GM10248 (cell line): ENCODE measurements at regions not wholly inside any gene's neighbourhood (a gene's known extent, or its start where the extent isn't known, plus 50 kb on each side); places are given as distances from the start of the nearest gene placed in this dataset.

ENCODE experiments used
- CTCF ChIA-PET: fragments of 300-600 bp; sonication (Branson Sonifier 250); formaldehyde crosslinking; extraction: SDS; loops from one replicate; lab custom pipeline; 2021; ENCODE audit warnings: antibody characterized with exemption; lab: Yijun Ruan, JAX
- POLR2A ChIA-PET: fragments of 350-650 bp; sonication (Branson Sonifier 250); formaldehyde crosslinking; extraction: SDS; loops from one replicate; lab custom pipeline; 2020; ENCODE audit warnings: antibody characterized with exemption; lab: Yijun Ruan, JAX
- DNase-seq: peaks from one replicate; pipeline ENCODE4 v3.0.0; 2012; ENCODE audit errors: extremely low spot score
- TF ChIP-seq, protein P1 (sequence below): IDR thresholded peaks from 2 replicates; pipeline ENCODE4 v1.5.1; 2012; ENCODE audit warnings: mild to moderate bottlenecking, low read depth; ENCODE audit errors: extremely low read depth, missing control alignments, control extremely low read depth

DNA sequence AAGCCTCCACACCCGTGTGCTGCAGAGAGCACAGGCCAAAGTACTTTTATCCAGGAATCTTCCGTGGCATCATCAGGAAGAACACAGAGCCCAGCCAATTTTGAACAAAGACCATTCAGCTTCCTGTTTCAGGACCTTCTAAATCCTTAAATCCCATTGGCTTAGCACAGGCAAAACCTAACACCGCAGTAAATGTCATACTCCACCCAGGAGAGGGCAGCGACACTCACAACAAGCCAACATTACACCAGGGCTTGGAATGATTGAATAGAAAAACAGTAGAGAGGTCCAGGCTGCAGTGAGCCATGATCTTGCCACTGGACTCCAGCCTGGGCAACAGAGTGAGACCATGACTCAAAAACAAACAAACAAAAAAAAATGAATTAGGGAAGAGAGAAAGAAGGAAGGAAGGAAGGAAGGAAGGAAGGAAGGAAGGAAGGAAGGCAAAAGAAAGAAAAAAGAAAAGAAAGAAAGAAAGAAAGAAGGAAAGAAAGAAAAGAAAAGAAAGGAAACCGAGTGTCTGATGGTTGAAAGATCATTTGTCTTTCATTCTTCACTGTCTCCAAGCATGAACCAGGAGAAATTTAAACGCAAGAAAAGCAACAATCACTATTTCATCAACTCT, 144.6 kb upstream of the SATB2 start:
- CTCF ChIA-PET, result interaction anchor here (1.5 to 2.0 kb wide), 3 partner anchors 11 to 137 kb away, joined by 5 read pairs; no protein-coding TSS in a partner anchor
- TF ChIP-seq, protein P1, sequence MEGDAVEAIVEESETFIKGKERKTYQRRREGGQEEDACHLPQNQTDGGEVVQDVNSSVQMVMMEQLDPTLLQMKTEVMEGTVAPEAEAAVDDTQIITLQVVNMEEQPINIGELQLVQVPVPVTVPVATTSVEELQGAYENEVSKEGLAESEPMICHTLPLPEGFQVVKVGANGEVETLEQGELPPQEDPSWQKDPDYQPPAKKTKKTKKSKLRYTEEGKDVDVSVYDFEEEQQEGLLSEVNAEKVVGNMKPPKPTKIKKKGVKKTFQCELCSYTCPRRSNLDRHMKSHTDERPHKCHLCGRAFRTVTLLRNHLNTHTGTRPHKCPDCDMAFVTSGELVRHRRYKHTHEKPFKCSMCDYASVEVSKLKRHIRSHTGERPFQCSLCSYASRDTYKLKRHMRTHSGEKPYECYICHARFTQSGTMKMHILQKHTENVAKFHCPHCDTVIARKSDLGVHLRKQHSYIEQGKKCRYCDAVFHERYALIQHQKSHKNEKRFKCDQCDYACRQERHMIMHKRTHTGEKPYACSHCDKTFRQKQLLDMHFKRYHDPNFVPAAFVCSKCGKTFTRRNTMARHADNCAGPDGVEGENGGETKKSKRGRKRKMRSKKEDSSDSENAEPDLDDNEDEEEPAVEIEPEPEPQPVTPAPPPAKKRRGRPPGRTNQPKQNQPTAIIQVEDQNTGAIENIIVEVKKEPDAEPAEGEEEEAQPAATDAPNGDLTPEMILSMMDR, result no peak
- POLR2A ChIA-PET, result no interaction called here
- no peak for DNase-seq

DNA sequence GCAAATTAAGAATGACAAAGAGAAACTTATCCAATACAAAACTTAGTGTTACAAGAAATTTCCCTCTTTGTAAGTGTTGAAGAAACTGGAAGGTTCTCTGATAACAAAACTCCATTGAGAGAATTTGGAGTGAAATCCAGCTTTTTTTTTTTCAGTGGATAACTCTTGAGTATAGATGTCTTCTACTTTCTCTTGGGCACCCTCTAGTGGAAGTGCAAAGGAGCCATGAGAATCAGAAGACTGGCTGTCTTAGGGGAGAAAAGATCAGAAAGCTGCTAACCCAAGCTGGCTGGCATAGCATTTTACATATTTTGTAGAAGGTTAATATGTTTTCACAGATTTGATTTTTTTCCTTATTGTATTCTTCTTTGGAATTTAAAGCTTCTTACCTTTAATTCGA, 138.8 kb upstream of the SATB2 start:
- POLR2A ChIA-PET, result no interaction called here
- TF ChIP-seq, protein P1, result peak; percentile 39
- CTCF ChIA-PET, result interaction anchor here (1.1 to 1.8 kb wide), 7 partner anchors 10 to 1283 kb away, joined by 3 to 4 read pairs (median 3); no protein-coding TSS in a partner anchor
- no peak for DNase-seq

DNA sequence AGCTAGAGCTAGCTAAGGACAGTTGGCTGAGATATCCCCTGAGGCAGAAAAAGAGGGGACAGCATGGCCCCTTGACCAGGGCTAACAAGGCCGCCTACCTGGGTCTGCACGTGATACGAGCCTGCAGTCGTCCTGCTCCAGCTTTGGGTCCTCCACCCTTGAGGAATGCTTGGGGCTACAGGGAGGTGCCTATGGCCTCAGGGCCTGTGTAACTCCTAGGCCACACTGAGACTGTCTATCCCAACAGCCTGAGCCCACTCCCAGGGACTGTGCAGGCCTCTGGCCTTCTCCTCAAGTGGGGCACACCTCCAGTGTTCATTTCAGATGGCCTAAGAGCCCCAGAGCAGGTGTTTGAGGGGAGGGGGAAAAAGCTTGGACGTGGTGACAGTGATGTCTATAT, 136.7 kb upstream of the SATB2 start:
- no peak for DNase-seq
- ChIA-PET CTCF (interaction anchor here (1.4 to 1.9 kb wide), 2 partner anchors 10 kb away, joined by 3 to 7 read pairs; no protein-coding TSS in a partner anchor), POLR2A (no interaction called here)
- TF ChIP-seq, protein P1, result no peak

DNA sequence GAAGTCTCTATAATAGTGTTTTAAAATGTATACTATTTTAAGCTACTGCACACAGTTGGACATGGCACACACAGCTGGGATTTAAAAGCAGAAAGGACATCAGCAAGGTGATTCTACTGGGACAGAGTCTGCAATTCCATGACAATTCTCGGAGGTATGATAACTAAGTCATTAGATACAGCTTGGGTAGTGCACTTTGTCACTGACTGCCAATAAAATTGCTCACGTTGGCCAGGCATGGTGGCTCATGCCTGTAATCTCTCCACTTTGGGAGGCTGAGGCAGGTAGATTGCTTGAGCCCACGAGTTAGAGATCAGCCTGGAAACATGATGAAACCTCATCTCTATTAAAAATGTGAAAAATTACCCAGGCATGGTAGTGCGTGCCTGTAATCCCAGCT, 134.1 kb upstream of the SATB2 start:
- DNase-seq, result no peak
- ChIA-PET POLR2A (no interaction called here), CTCF (interaction anchor here (1.1 to 1.8 kb wide), 3 partner anchors 9 to 18 kb away, joined by 4 to 5 read pairs (median 4); no protein-coding TSS in a partner anchor)
- TF ChIP-seq, protein P1, result no peak

DNA sequence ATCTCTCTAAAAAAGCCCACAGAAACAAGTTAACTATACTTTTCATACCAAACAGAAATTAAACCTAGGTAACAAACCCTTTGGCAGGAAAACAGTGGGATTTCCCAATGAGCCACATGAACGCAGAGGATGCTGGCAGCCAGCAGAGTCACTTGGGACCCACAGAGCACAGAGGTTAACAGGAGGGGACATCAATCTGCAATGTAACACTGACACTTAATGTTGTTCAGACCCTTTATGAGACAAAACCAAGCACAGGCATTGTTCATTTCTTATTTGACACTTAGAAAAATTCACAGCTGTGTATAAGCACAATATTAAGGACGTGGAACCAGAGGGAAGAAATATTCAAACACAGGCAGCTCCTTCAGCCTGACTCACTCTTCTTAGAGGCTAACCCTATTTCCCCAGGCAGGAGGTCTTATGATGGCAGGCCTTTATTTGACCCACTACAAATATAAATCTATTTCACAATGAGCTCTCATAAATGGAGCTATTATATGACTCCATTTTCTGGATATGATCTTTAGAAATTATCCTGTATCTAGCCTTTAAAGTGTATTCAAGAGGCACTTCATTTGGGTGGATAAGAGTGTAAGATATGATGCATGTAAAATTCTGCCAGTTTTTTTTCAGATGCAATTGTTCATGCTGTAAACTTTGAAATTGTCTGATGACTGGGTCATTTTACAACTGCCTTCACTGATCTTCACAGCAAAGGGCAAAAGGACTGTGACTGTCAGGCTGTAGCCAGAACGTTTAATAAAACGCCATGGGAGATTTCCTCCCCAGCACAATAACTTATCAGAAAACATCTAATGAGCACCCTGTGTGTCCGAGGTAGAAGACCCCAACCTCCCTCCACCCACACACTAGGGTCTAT, 132.8 kb upstream of the SATB2 start:
- no peak for DNase-seq
- CTCF ChIA-PET, result interaction anchor here (1.1 to 1.8 kb wide), 3 partner anchors 10 to 20 kb away, joined by 4 to 5 read pairs (median 4); no protein-coding TSS in a partner anchor
- TF ChIP-seq, protein P1, result no peak
- POLR2A ChIA-PET, result no interaction called here

DNA sequence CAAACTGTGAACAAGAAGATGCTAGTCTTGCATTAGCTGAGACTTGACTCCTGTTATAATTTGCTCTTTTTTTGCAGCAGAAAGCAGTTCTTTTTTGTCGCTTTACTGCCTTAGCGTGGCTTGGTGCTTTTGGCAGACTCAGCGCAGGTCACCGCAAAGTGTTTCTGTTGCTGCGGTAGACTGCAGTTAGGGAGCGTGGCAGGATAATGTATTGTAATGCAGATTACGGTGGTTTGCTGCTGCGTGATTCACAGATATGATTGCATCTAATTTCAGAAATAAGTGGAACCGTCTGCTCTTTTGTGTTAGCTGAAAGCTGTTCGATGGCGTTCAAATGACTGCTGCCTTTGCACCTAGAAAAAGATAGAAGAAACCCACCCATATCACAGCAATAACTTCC, 131.6 kb upstream of the SATB2 start:
- CTCF ChIA-PET, result interaction anchor here (0.8 kb wide), 1 partner anchor 11 kb away, joined by 3 read pairs; no protein-coding TSS in a partner anchor
- TF ChIP-seq, protein P1, result no peak
- DNase-seq, result no peak
- POLR2A ChIA-PET, result no interaction called here
